ENCODE measurements at regions not wholly inside any gene's neighbourhood (a gene's known extent, or its start where the extent isn't known, plus 50 kb on each side); places are given as distances from the start of the nearest gene placed in this dataset.

DNA sequence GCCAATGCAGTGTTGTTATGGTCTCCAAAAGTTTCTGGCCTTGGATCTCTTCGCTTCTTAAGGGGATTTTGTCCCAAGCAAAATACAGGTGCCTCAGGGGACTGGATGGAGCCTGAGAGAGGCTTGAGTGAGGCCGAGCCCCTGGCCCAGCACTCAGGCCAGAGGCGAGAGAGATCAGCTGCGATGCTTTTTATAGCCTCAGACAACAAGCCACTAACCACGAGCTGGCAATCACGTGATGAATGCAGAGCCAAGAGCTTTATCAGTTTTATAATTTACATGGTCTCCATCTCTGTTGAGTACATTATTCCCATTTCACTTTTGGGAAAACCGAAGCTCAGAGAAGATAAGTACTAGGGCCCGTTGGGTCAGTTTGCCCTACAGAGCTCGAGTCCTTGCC is 360.0 kb upstream of the CDH5 start:
- DNase-seq, result no peak

DNA sequence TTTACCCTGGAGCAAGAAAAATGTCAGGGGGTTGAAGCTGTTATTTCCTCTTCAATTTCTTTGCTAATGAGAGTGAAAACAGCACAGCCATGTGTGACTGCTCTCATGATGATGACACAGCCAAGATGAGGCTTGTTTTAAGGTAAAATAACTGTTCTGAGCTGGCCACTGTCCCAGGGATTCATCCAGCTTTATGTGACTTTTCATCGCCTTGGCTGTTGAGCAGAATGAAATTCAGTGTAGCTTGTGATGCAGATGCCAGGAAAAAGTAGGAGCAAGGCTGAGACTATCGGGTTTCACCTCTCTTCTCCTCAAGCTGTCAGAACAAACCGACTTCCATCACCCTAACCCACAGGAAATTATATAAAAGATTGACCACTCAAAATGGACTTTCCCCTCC is 361.8 kb upstream of the CDH5 start:
- DNase-seq, result peak; percentile 49

GRCh38 chr16:66003201-66003600 is 363.3 kb upstream of the CDH5 start:
- DNase-seq, result no peak

DNA sequence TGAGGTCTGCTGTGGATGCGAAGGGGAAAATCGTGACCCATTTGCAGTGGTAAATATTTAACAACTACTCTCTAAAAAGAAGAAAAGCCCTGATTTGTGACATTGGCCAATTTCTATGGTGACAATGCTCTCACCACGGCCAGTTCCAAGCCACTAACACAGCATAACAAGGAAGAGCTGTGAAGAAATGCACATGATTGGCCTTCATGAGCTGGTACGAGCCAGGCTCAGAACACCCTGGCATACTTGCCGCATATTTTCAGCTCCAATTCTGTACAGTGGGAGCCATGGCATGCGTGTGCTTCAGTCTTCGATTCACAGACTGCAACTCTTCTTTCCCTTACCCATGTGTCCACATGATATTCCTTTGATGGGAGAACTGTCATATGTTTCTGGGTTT is 363.9 kb upstream of the CDH5 start:
- DNase-seq, result no peak

- no peak for DNase-seq
Observed at GRCh38 chr16:66001432-66001831, 365.1 kb upstream of the CDH5 start.

DNA sequence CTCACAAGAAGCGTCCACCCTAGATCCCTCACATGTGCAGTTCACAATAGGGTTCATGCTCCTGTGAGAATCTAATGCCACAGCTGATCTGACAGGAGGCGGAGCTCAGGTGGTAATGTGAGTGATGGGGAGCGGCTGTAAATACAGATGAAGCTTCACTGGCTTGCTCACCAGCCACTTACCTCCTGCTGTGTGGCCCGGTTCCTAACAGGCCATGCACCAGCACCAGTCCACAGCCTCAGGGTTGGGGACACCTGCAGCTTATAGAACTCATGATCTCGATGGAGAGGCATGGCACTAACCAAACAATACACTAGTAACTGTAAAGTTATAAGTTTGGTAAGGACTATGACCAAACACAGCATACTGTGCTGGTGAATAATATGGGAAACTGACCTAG is 368.0 kb upstream of the CDH5 start:
- DNase-seq, result no peak

GRCh38 chr16:65994291-65994690 is 372.2 kb upstream of the CDH5 start:
- no peak for DNase-seq

DNA sequence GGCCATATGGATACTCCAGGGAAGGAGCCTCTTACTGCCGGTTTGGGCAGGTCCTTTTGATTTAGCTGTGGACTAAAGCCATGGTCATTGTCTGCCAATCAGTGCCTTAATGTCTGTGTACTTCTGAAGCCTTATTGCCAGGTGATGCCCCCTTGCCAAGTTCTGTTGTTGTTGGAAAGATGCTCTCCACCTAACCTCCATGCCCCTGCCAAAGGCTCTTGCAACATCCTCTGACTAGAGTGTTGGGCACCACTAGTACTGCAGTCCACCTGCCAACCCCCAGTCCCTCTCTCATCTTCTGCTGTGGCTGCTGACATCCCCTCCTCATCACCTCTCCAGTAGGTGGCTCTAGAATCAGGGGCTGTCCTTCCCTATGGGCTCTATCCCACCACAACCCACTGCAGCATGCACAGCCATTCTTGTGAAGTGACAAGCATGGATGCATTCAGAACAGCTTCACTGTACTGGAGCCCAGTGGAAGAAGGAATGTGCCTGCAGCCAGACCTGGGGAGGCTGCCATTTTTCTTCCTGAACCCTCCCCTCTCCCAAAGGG is 375.3 kb upstream of the CDH5 start:
- no peak for DNase-seq

GRCh38 chr16:65989861-65990604 is 376.5 kb upstream of the CDH5 start:
- DNase-seq, result no peak

DNA sequence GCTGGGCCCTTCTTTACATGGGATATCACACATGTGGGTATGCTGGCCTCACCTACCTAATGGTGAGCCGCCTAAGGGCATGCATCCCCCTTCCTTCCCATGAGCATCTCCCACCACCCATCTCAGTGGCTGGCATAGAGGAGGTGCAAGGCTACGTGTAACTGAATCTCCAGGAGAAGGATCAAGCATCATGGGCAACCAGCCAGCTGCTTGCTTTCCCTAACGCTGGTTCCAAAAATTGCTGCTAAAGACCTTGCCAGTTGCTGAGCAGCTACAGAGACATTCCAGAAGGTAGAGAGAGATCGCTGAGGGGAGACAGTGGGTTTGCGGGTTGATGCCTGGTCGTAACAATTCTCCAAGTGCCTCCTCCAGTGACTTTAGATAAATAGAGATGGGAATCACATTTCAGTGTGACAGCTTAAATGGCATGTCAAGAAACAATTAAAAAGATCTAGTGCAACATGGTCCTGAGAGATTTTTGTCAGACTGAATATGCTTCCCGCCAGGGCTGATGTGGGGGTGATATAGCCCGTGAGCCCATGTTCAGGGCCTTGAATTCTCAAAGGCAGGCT is 378.4 kb upstream of the CDH5 start:
- no peak for DNase-seq

DNA sequence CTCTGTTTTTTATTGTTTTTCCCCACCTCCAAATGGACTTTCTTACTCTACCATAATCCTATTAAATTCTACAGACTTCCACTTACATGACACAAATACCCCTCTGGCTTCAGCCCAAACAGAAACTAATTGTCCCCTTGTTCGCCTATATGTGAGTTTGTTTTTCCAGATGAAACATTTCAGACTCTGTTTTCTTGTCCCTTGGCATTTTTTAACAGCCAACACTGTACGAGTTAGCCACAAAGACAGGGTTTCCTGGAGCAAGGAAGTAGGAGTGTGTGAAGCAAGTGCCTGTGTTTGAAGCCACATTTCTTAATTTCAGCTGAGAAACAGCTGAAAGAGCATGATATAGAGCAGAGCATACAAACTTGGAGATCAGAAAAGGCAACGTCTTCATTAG is 382.2 kb upstream of the CDH5 start:
- no peak for DNase-seq

DNA sequence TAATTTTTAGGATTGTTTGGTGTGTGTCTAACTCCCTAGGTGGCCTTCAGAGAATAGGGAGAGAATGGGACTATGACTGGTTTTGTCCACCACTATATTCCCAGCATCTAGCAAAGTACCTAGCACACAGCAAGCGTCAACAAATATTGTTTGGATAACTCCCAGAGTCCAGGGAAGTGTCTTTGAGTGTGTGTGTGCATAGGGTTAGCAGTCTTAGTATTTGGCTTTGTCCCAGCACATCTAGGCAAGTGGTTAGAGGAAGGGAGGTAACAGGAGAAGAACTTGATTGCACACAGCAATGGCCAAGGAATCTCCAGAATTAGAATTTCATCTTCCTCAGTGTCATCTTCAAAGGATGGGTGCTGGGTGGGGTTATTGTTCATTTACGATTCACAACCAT is 385.4 kb upstream of the CDH5 start:
- DNase-seq, result no peak

GRCh38 chr16:65975049-65975708 is 391.3 kb upstream of the CDH5 start:
- DNase-seq, result no peak

- DNase-seq, result no peak
Observed at GRCh38 chr16:65967376-65967775, 399.1 kb upstream of the CDH5 start.

DNA sequence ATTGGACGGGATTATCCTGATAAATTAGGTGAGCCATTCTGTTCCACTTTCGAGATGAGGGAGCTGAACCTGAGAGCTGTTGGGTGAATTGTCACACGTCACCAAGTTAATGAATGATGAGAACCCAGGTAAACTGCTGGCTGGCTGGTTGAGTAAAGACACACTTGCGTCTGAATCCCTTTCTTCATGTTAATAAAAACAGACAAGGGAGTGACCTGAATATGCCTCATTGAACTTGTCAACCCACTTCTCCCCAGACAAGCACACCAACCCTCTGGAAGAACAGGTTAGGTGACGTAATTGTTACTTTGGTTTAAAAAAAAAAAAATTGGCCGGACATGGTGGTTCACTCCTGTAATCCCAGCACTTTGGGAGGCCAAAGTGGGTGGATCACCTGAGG is 400.9 kb upstream of the CDH5 start:
- no peak for DNase-seq

DNA sequence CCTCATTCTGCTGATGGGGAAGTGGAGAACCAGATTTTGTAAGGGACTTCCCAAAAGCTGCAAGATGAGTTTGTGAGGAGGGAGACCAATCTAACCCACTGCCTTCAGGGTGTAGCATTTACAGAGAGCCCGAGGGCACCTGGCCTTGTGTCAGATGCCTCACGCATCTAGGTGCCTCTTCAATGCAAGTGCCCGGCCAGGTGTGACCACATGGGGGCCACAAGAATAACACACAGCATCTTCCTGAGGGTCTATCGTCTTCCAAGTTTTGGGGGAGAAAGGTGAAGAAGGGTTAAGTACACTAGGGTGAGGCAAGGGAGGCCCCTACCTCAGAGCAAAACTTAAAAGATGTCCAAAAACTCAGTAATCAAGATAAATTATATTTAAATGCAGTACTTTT is 401.7 kb upstream of the CDH5 start:
- DNase-seq, result no peak

DNA sequence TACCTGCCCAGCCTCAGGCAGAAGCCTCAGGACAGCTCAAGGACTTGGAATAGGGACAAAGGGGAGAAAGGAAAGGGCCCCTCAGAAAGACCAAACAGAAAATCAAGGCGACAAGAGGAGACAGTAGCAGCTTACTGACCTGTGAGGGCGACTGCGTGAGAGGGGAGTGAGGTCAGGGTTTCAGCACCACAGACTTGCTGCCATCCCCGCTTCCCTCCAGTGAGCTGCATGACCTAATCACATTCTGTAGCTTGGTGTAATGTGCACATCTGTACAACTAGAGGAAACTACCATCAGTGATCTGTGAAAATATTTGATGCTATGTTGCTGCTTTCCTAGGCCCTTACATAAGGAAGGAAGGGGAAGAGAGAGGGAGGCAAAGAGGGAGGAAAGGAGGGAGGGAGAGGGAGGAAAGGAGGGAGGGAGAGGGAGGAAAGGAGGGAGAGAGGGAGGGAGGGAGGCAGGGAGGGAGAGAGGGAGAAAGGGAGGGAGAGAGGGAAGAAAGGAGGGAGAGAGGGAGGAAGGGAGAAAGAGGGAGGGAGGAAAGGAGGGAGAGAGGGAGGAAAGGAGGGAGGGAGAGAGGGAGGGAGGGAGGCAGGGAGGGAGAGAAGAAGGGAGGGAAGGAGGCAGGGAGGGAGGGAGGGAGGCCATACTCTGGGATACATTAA is 404.9 kb upstream of the CDH5 start:
- no peak for DNase-seq

DNA sequence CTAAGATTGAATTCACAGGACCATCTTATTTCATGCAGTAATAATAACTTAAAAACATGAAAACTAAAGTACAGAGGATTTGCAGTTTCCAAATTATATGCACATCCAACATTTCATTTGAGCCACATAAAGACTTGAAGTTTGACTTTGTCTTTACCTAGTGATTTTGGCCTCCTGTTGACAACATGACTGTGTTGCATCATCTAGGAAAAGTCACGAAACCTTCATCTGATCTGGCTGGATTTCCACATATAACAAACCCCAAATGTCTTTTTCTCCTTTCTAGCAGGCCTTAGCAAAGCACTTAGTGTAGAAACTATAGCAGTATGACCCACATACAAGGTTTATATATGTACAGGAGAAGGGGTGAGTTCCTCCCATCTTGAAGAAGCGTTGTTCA is 406.5 kb upstream of the CDH5 start:
- DNase-seq, result no peak

DNA sequence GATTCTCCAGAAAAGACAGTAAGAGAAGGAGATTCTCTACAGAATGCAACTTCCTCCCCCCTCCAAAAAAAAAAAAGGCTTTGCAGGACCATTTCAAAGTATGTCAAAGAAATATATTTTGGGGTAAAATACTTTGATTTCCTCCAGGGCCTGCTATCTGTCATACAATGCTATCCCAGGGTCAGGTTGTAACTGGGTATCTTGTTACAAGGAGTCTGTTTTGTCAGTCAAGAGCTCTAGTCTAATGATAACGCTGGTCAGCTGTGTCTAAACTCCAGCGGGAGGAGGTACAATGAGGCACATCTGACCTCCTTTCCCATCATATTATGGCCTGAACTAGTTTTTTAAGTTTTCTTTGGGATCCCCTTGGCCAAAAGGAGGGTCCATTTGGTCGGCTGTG is 408.4 kb upstream of the CDH5 start:
- no peak for DNase-seq

- no peak for DNase-seq
Observed at GRCh38 chr16:65956100-65956499, 410.4 kb upstream of the CDH5 start.

- no peak for DNase-seq
Observed at GRCh38 chr16:65954446-65954845, 412.0 kb upstream of the CDH5 start.

DNA sequence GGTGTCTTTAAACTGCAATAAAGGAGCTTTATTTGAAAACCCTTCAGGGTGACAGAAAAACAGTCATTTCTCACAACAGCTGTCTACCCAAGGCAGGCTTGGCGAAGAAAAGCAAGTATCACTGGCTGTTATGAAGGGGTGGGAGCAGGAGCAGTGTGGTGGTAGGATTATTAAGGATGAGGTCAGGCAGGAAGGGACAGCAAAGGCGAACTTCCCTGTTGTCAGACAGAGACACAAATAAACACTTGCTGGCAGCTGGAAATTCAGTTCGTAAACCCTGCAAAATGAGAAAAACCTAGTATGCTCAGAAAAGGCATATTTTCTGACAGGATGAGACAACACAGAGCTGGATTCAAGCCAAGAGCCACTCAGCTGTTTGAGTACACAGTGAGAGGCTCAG is 416.3 kb upstream of the CDH5 start:
- no peak for DNase-seq

- DNase-seq, result no peak
Observed at GRCh38 chr16:65948361-65948760, 418.1 kb upstream of the CDH5 start.
